ENCODE measurements at regions not wholly inside any gene's neighbourhood (a gene's known extent, or its start where the extent isn't known, plus 50 kb on each side); places are given as distances from the start of the nearest gene placed in this dataset.
"Not testable (repeated sequence)": the region's sequence is repeated elsewhere in the genome, so short reads cannot be mapped to it uniquely, and the experiment has no call there.

GRCh38 chrX:95754411-95754810, 930.2 kb upstream of the DIAPH2 start:
- Mint-ChIP-seq H3K9me3 (no peaks in the 10 kb centered on the region), H3K27ac (no peak overlapping the region), H3K4me1 (no peaks in the 10 kb centered on the region), H3K4me3 (no peak overlapping the region), H3K36me3 (ENCODE audit: low read depth) (no peaks in the 10 kb centered on the region), H3K27me3 (no peaks in the 10 kb centered on the region)
- ChIA-PET CTCF (no interaction called here), POLR2A (no interaction called here)
- DNase-seq = no peak

DNA sequence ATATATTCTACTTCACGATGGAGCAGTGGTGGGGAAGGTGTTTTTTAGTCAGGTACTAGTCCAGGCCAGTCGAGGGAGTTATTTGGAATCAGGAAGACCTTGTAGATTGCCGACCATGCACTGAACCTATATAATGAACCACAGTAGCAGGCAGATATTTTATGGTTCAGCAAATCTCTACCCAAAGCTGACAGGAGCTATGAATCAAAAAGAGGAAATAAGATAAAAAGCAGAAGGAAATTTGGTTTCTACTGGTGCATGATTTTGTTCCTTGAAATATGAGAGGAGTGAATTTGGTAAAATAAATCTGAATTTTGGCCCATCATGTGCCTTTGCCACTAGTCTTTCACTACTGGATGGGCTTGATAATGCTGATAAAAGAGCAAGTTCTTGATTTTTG, 924.3 kb upstream of the DIAPH2 start:
- H3K36me3 Mint-ChIP-seq (ENCODE audit: low read depth) = no peaks in the 10 kb centered on the region
- DNase-seq = no peak
- H3K27me3 Mint-ChIP-seq = no peaks in the 10 kb centered on the region
- ChIA-PET POLR2A (no interaction called here), CTCF (no interaction called here)
- H3K9me3 Mint-ChIP-seq = no peaks in the 10 kb centered on the region
- H3K4me1 Mint-ChIP-seq = no peaks in the 10 kb centered on the region
- no peak overlapping the region for H3K27ac Mint-ChIP-seq
- no peak overlapping the region for H3K4me3 Mint-ChIP-seq

DNA sequence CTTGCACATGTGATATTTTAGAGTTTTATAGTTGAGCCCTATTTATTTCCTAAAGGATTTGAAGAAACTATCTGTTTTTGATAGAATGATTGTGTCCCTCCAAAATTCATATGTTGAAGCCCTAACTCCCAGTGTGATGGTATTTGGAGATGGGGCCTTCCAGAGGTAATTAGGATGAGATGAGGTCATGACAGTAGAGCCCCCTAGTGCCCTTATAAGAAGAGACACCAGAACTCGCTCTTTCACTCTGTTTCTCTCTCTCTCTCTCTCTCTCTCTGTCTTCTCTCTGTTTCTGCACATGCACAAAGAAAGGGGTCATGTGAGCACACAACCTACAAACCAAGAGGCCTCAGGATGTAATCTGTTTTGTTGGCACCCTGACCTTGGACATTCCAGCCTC, 921.9 kb upstream of the DIAPH2 start:
- no peak for DNase-seq
- no peaks in the 10 kb centered on the region for H3K4me1 Mint-ChIP-seq
- ChIA-PET POLR2A (no interaction called here), CTCF (no interaction called here)
- no peaks in the 10 kb centered on the region for H3K9me3 Mint-ChIP-seq
- no peak overlapping the region for H3K4me3 Mint-ChIP-seq
- H3K27ac Mint-ChIP-seq = no peak overlapping the region
- no peaks in the 10 kb centered on the region for H3K36me3 Mint-ChIP-seq (ENCODE audit: low read depth)
- H3K27me3 Mint-ChIP-seq = no peaks in the 10 kb centered on the region

DNA sequence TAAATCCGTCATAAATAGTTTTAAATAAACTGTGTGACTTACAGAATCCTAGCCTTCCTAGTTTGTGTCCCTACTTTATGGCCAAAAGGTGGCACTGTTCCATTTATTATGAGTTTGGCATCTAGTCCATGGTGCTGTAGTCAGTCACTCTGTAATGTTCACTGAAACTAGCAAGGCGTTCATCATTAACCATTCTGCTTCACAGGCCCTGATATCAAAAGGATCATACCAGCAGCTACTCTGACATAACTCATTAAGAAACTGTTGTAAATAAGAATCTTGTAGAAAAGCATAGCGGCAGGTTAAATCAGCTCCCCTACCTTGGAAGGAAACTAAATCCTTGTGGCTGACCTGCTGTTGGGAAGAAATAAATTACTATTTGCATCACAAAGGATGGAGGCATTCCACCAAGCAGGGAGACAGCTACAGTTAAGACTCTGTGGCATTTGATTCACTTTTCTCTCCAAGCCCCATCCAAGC, 919.6 kb upstream of the DIAPH2 start:
- ChIA-PET POLR2A (no interaction called here), CTCF (no interaction called here)
- no peak overlapping the region for H3K27ac Mint-ChIP-seq
- no peak for DNase-seq
- no peaks in the 10 kb centered on the region for H3K9me3 Mint-ChIP-seq
- H3K4me1 Mint-ChIP-seq = no peaks in the 10 kb centered on the region
- H3K36me3 Mint-ChIP-seq (ENCODE audit: low read depth) = no peaks in the 10 kb centered on the region
- H3K4me3 Mint-ChIP-seq = no peak overlapping the region
- H3K27me3 Mint-ChIP-seq = no peaks in the 10 kb centered on the region

DNA sequence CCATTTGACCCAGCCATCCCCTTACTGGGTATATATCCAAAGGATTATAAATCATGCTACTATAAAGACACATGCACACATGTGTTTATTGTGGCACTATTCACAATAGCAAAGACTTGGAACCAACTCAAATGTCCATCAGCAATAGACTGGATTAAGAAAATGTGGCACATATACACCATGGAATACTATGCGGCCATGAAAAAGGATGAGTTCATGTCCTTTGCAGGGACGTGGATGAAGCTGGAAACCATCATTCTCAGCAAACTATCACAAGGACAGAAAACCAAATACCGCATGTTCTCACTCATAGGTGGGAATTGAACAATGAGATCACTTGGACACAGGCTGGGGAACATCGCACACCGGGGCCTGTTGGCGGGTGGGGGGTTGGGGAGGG, 913.4 kb upstream of the DIAPH2 start:
- H3K4me3 Mint-ChIP-seq; CTCF ChIA-PET; POLR2A ChIA-PET; H3K9me3 Mint-ChIP-seq; DNase-seq; H3K27me3 Mint-ChIP-seq; H3K27ac Mint-ChIP-seq; H3K36me3 Mint-ChIP-seq (ENCODE audit: low read depth); H3K4me1 Mint-ChIP-seq: not testable (repeated sequence)

DNA sequence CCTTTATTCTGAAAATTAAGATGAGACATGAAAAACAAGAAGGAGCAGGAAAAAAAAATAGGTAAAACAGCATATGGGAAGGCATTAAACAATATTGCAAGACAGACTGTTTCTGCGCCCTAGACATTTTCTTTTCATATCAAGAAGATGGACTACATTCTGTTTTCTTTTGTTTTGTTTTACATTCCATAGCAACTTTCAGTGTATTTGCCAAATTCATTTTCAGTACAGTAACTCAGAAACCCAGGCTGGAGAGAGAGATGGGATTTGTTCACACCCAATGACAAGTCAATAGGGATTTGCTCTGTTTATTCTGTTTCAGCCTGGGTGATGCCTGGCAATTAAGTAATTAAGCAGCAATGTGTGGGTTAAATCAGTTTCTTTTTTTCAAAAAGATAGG, 892.8 kb upstream of the DIAPH2 start:
- H3K27ac Mint-ChIP-seq = no peak overlapping the region
- no peak for DNase-seq
- POLR2A ChIA-PET = no interaction called here

DNA sequence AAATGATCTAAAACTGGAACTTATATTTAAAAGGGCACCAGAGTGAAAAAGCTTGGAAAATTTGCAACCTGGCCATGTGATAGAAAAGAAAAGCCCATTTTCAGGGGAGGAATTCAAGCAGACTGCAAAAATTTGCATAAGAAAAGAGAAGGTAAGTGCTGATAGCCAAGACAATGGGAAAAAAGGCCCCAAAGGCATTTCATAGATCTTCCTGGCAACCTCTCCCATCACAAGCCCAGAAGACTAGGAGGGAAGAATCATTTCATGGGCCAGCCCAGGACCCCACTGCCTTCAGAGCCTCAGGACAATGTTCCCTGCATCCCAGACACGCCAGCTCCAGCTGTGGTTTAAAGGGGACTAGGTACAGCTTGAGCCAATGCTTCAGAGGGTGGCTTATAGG, 887.3 kb upstream of the DIAPH2 start:
- no peak for DNase-seq
- Mint-ChIP-seq H3K9me3 (no peaks in the 10 kb centered on the region), H3K4me3 (no peak overlapping the region), H3K36me3 (ENCODE audit: low read depth) (no peaks in the 10 kb centered on the region), H3K27ac (no peak overlapping the region), H3K27me3 (no peaks in the 10 kb centered on the region), H3K4me1 (no peaks in the 10 kb centered on the region)
- CTCF ChIA-PET = no interaction called here
- POLR2A ChIA-PET = no interaction called here

More for the DNA sequence above, 892.8 kb upstream of the DIAPH2 start:
- Mint-ChIP-seq H3K36me3 (ENCODE audit: low read depth) (no peaks in the 10 kb centered on the region), H3K27me3 (no peaks in the 10 kb centered on the region), H3K9me3 (no peaks in the 10 kb centered on the region), H3K4me3 (no peak overlapping the region), H3K4me1 (no peaks in the 10 kb centered on the region)
- CTCF ChIA-PET = no interaction called here

DNA sequence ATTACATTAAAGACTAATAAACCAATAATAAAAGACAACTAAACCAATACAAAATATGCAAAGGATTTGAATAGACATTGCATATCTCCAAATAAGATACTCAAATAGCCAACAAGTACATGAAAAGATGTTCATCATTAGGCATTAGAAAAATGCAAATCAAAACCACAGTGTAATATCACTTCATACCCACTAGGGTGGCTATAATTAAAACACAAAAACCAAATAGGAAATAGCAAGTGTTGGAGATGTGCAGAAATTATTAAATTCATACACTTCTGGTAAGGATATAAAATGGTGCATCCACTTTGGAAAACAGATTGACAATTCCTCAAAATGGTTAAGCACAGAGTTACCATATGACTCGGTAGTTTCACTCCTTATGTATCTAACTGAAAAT, 860.8 kb upstream of the DIAPH2 start:
- Mint-ChIP-seq H3K27me3 (no peaks in the 10 kb centered on the region), H3K4me3 (no peak overlapping the region), H3K27ac (no peak overlapping the region), H3K36me3 (ENCODE audit: low read depth) (no peaks in the 10 kb centered on the region), H3K9me3 (no peaks in the 10 kb centered on the region), H3K4me1 (no peaks in the 10 kb centered on the region)
- CTCF ChIA-PET = no interaction called here
- POLR2A ChIA-PET = no interaction called here
- DNase-seq = no peak

GRCh38 chrX:95835223-95835622, 849.4 kb upstream of the DIAPH2 start:
- no peaks in the 10 kb centered on the region for H3K4me1 Mint-ChIP-seq
- CTCF ChIA-PET = no interaction called here
- no peaks in the 10 kb centered on the region for H3K36me3 Mint-ChIP-seq (ENCODE audit: low read depth)

GRCh38 chrX:95836517-95836916, 848.1 kb upstream of the DIAPH2 start:
- DNase-seq = no peak
- no peaks in the 10 kb centered on the region for H3K9me3 Mint-ChIP-seq
- no peaks in the 10 kb centered on the region for H3K27me3 Mint-ChIP-seq
- CTCF ChIA-PET = no interaction called here
- no peaks in the 10 kb centered on the region for H3K36me3 Mint-ChIP-seq (ENCODE audit: low read depth)
- POLR2A ChIA-PET = no interaction called here
- H3K4me1 Mint-ChIP-seq = no peaks in the 10 kb centered on the region
- no peak overlapping the region for H3K4me3 Mint-ChIP-seq
- no peak overlapping the region for H3K27ac Mint-ChIP-seq

More at GRCh38 chrX:95835223-95835622, 849.4 kb upstream of the DIAPH2 start:
- Mint-ChIP-seq H3K27ac (no peak overlapping the region), H3K4me3 (no peak overlapping the region), H3K27me3 (no peaks in the 10 kb centered on the region), H3K9me3 (no peaks in the 10 kb centered on the region)
- POLR2A ChIA-PET = no interaction called here
- DNase-seq = no peak

DNA sequence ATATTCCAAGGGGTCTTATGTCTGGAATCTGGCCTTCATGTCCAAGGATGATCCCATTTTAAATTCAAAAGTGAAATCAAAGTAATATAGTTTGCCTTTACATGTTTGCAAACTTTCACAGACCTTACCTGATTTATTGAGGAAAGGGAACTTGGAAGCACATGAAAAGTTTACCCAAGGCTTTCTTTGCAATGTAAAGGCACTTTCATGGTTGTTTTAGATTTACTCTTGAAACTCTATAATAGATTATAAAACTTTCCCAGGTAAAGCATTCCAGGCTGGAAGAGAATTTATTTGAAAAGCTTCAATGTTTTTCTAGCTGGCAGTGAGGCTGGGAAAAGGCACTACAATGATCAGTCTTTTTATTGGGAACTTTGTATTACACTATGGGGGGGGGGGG, 842.8 kb upstream of the DIAPH2 start:
- CTCF ChIA-PET = no interaction called here
- H3K27me3 Mint-ChIP-seq = no peaks in the 10 kb centered on the region
- no peak overlapping the region for H3K27ac Mint-ChIP-seq
- no peak for DNase-seq
- no peaks in the 10 kb centered on the region for H3K36me3 Mint-ChIP-seq (ENCODE audit: low read depth)
- POLR2A ChIA-PET = no interaction called here
- no peak overlapping the region for H3K4me3 Mint-ChIP-seq
- no peaks in the 10 kb centered on the region for H3K9me3 Mint-ChIP-seq
- H3K4me1 Mint-ChIP-seq = no peaks in the 10 kb centered on the region

- H3K36me3 Mint-ChIP-seq (ENCODE audit: low read depth) = no peaks in the 10 kb centered on the region
- no peak overlapping the region for H3K4me3 Mint-ChIP-seq
- no peaks in the 10 kb centered on the region for H3K27me3 Mint-ChIP-seq
- no peaks in the 10 kb centered on the region for H3K9me3 Mint-ChIP-seq
- ChIA-PET POLR2A (no interaction called here), CTCF (no interaction called here)
- DNase-seq = no peak
- no peak overlapping the region for H3K27ac Mint-ChIP-seq
- no peaks in the 10 kb centered on the region for H3K4me1 Mint-ChIP-seq
Observed at GRCh38 chrX:95860127-95860526, 824.5 kb upstream of the DIAPH2 start.

DNA sequence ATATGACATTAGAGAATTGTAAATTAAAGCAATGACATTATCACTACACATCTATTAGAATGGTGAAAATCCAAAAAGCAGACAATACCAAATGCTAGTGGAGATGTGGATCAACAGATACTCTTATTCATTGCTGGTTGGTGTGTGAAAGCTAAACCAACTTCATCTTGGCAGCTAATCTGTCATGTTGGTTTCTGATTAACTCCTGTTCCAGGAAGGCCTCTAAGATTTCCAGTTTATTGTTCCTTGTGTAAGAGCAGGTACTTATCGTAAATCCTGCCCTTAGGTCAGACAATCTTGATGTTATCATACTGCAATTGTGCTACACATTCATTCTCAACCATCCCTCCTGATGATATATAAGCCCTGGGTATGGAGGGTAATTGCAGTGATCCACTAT, 809.0 kb upstream of the DIAPH2 start:
- no peak overlapping the region for H3K4me3 Mint-ChIP-seq
- DNase-seq = no peak
- no peaks in the 10 kb centered on the region for H3K27me3 Mint-ChIP-seq
- H3K27ac Mint-ChIP-seq = no peak overlapping the region
- CTCF ChIA-PET = no interaction called here
- POLR2A ChIA-PET = no interaction called here
- H3K4me1 Mint-ChIP-seq = no peaks in the 10 kb centered on the region
- no peaks in the 10 kb centered on the region for H3K36me3 Mint-ChIP-seq (ENCODE audit: low read depth)
- H3K9me3 Mint-ChIP-seq = no peaks in the 10 kb centered on the region

DNA sequence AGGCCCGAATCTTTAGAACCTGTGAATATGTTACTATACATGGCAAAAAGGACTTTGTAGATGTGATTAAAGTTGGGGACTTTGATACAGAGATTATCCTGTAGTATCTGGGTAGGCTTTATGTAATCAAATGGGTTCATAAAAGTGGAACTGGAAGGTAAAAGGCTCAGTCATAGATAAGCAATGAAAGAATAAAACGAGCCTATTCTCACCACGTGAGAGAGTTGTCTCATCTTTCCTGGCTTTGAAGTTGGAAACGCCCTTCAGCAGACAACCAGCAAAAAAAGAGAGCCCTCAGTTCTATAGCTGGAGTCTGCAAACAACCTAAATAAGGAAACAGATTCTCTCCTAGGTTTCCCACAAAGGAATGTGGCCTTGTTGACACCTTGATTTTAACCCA, 805.8 kb upstream of the DIAPH2 start:
- H3K4me1 Mint-ChIP-seq = no peaks in the 10 kb centered on the region
- ChIA-PET CTCF (no interaction called here), POLR2A (no interaction called here)
- no peak overlapping the region for H3K27ac Mint-ChIP-seq
- no peaks in the 10 kb centered on the region for H3K9me3 Mint-ChIP-seq
- no peaks in the 10 kb centered on the region for H3K36me3 Mint-ChIP-seq (ENCODE audit: low read depth)
- H3K4me3 Mint-ChIP-seq = no peak overlapping the region
- no peaks in the 10 kb centered on the region for H3K27me3 Mint-ChIP-seq
- no peak for DNase-seq

DNA sequence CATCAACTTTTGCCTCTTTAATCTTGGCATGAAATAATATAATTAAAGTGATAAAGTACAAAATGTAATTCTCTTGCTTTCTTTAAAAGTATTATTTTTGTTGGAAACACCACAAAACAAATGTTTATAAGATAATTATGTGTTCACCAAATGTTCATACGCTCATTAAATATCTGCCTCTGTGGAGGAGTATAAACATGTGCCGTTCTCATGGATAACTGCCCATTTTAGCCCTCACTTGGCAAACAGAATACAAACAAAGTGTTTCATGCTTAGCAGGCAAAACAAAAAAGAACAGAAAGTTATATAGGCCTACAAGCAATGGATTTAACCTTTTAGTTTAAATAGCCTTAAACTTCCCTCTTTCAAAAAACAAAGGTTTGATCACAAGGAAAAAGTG, 800.5 kb upstream of the DIAPH2 start:
- H3K4me3 Mint-ChIP-seq = no peak overlapping the region
- H3K27ac Mint-ChIP-seq = no peak overlapping the region
- no peaks in the 10 kb centered on the region for H3K27me3 Mint-ChIP-seq
- DNase-seq = no peak
- CTCF ChIA-PET = no interaction called here
- POLR2A ChIA-PET = no interaction called here
- no peaks in the 10 kb centered on the region for H3K36me3 Mint-ChIP-seq (ENCODE audit: low read depth)
- no peaks in the 10 kb centered on the region for H3K9me3 Mint-ChIP-seq
- no peaks in the 10 kb centered on the region for H3K4me1 Mint-ChIP-seq
